Natural killer cell (primary cell): ENCODE measurements at regions not wholly inside any gene's neighbourhood (a gene's known extent, or its start where the extent isn't known, plus 50 kb on each side); places are given as distances from the start of the nearest gene placed in this dataset.

Experiments used
- ATAC-seq, 3 donors: fragments of 150-1000 bp in 2 of 3; fragments of 200-7000 bp in 1 of 3; cut with Tn5 transposase; 1 replicate in 1 of 3; 2 replicates in 2 of 3; pipeline ENCODE4 v1.10.0; 2021; ENCODE audit warnings: mild to moderate bottlenecking in 2 of 3, moderate library complexity in 2 of 3
- DNase-seq, 2 donors: peaks; one replicate each; pipeline versions ENCODE4 v3.0.0 to v3.0.0-alpha.2; 2013 to 2021; ENCODE audit warnings: mixed read lengths in 1 of 2
- H3K27ac ChIP-seq: one replicate; pipeline ENCODE4 v1.5.1; 2013; ENCODE audit warnings: mild to moderate bottlenecking, low read length
- H3K27me3 ChIP-seq: one replicate; pipeline ENCODE4 v1.6.1; 2013; ENCODE audit warnings: low read length; ENCODE audit not compliant: control insufficient read depth, insufficient read depth
- H3K36me3 ChIP-seq: one replicate; pipeline ENCODE4 v1.6.1; 2013; ENCODE audit warnings: low read length; ENCODE audit not compliant: control insufficient read depth, insufficient read depth
- H3K4me1 ChIP-seq: one replicate; pipeline ENCODE4 v1.6.1; 2013; ENCODE audit warnings: low read length; ENCODE audit not compliant: control insufficient read depth, insufficient read depth
- H3K4me3 ChIP-seq: one replicate; pipeline ENCODE4 v1.5.1; 2013; ENCODE audit warnings: low read length
- H3K9me3 ChIP-seq: one replicate; pipeline ENCODE4 v1.6.1; 2013; ENCODE audit warnings: low read length; ENCODE audit not compliant: control insufficient read depth, insufficient read depth
- H3K27ac Mint-ChIP-seq, 2 donors: one replicate each; pipeline ENCODE4 v1.8.0; 2022; ENCODE audit warnings: mild to moderate bottlenecking in 2 of 2, mixed read lengths in 2 of 2, moderate library complexity in 1 of 2
- H3K27me3 Mint-ChIP-seq, 2 donors: one replicate each; pipeline ENCODE4 v1.8.0; 2022; ENCODE audit warnings: low read depth in 2 of 2, mixed read lengths in 2 of 2
- H3K36me3 Mint-ChIP-seq: one replicate; pipeline ENCODE4 v1.8.0; 2022; ENCODE audit warnings: mixed read lengths
- H3K4me1 Mint-ChIP-seq, 2 donors: one replicate each; pipeline ENCODE4 v1.8.0; 2022; ENCODE audit warnings: mixed read lengths in 2 of 2
- H3K4me3 Mint-ChIP-seq: one replicate; pipeline ENCODE4 v1.8.0; 2022; ENCODE audit warnings: mild to moderate bottlenecking, moderate library complexity, mixed read lengths
- H3K9me3 Mint-ChIP-seq, 2 donors: one replicate each; pipeline ENCODE4 v1.8.0; 2022; ENCODE audit warnings: mixed read lengths in 2 of 2
- CTCF ChIP-seq: fragments of 200-600 bp; IDR thresholded peaks from one replicate; pipeline ENCODE4 v1.8.0; 2022; ENCODE audit warnings: antibody characterized with exemption
- WGBS: methylation state at CpG from one replicate; pipeline ENCODE4 v1.1.7; 2013; ENCODE audit warnings: missing lambda C conversion rate; ENCODE audit not compliant: insufficient coverage; 5-methylcytosine and 5-hydroxymethylcytosine counted together
- intact Hi-C: fragments of 100-400 bp; cut with micrococcal nuclease; formaldehyde crosslinking; loops from one replicate; pipeline ENCODE4 v1.14.2; 2022

- H3K9me3 ChIP-seq: no peaks in the 10 kb centered on the region
- no peaks in the 10 kb centered on the region for H3K27me3 ChIP-seq
- no peak overlapping the region for H3K27ac ChIP-seq
- H3K27me3 Mint-ChIP-seq: no peaks in the 10 kb centered on the region
- no peak for DNase-seq
- intact Hi-C loops: no loop called here
- peaks cover 28 to 40% of the 10 kb centered on the region in 2 donors for H3K4me1 Mint-ChIP-seq
- H3K27ac Mint-ChIP-seq: no peak overlapping the region
- H3K36me3 ChIP-seq: no peaks in the 10 kb centered on the region
- no peak overlapping the region for H3K4me3 ChIP-seq
- H3K4me3 Mint-ChIP-seq: no peak overlapping the region
- peaks cover 3% of the 10 kb centered on the region for H3K4me1 ChIP-seq
- 96% methylated on average over 1 of the region's 2 CpGs for WGBS
- TF ChIP-seq CTCF: no peak
- no peaks in the 10 kb centered on the region for H3K9me3 Mint-ChIP-seq
- ATAC-seq: no peak
- no peaks in the 10 kb centered on the region for H3K36me3 Mint-ChIP-seq
These were observed 139.2 kb upstream of the SYT6 start for GRCh38 chr1:114292835-114293234.

GRCh38 chr1:114292194-114292593 is 138.5 kb upstream of the SYT6 start:
- Histone ChIP-seq H3K4me3 (no peak overlapping the region), H3K27ac (no peak overlapping the region), H3K4me1 (peaks cover 3% of the 10 kb centered on the region), H3K36me3 (no peaks in the 10 kb centered on the region), H3K27me3 (no peaks in the 10 kb centered on the region), H3K9me3 (no peaks in the 10 kb centered on the region)
- no peak for TF ChIP-seq CTCF
- 96% methylated on average over 5 of the region's 5 CpGs for WGBS
- intact Hi-C loops: no loop called here
- peaks cover 32 to 40% of the 10 kb centered on the region in 2 donors for H3K4me1 Mint-ChIP-seq
- ATAC-seq (no peak), DNase-seq (no peak)
- no peaks in the 10 kb centered on the region for H3K27me3 Mint-ChIP-seq
- H3K9me3 Mint-ChIP-seq: no peaks in the 10 kb centered on the region
- H3K36me3 Mint-ChIP-seq: no peaks in the 10 kb centered on the region
- H3K4me3 Mint-ChIP-seq: no peak overlapping the region
- H3K27ac Mint-ChIP-seq: no peak overlapping the region

- Mint-ChIP-seq H3K27me3 (no peaks in the 10 kb centered on the region), H3K27ac (no peak overlapping the region), H3K4me3 (no peak overlapping the region), H3K4me1 (peaks cover 39 to 47% of the 10 kb centered on the region in 2 donors), H3K9me3 (no peaks in the 10 kb centered on the region), H3K36me3 (no peaks in the 10 kb centered on the region)
- Histone ChIP-seq H3K4me1 (peaks cover 7% of the 10 kb centered on the region), H3K4me3 (no peak overlapping the region), H3K27ac (no peak overlapping the region), H3K27me3 (no peaks in the 10 kb centered on the region), H3K36me3 (no peaks in the 10 kb centered on the region), H3K9me3 (no peaks in the 10 kb centered on the region)
- 94% methylated on average over 2 of the region's 2 CpGs for WGBS
- ATAC-seq (no peak), DNase-seq (no peak)
- no peak for TF ChIP-seq CTCF
- intact Hi-C loops: no loop called here
These were observed 137.1 kb upstream of the SYT6 start for GRCh38 chr1:114290776-114291175.

GRCh38 chr1:114290341-114290740 is 136.7 kb upstream of the SYT6 start:
- peaks cover 7% of the 10 kb centered on the region for H3K4me1 ChIP-seq
- Mint-ChIP-seq H3K4me3 (no peak overlapping the region), H3K27ac (no peak overlapping the region), H3K27me3 (no peaks in the 10 kb centered on the region), H3K36me3 (no peaks in the 10 kb centered on the region), H3K4me1 (peaks cover 41 to 49% of the 10 kb centered on the region in 2 donors), H3K9me3 (no peaks in the 10 kb centered on the region)
- H3K4me3 ChIP-seq: no peak overlapping the region
- H3K27me3 ChIP-seq: no peaks in the 10 kb centered on the region
- WGBS: 92% methylated on average over 4 of the region's 4 CpGs
- no peak for TF ChIP-seq CTCF
- ATAC-seq (no peak), DNase-seq (no peak)
- no peaks in the 10 kb centered on the region for H3K36me3 ChIP-seq
- intact Hi-C loops: no loop called here
- H3K27ac ChIP-seq: no peak overlapping the region
- no peaks in the 10 kb centered on the region for H3K9me3 ChIP-seq
